ENCODE measurements at regions not wholly inside any gene's neighbourhood (a gene's known extent, or its start where the extent isn't known, plus 50 kb on each side); places are given as distances from the start of the nearest gene placed in this dataset.

- TF ChIP-seq USF1 (IDR thresholded peaks at IDR 0.05) (no peak), ZBTB7A (IDR thresholded peaks at IDR 0.05; ENCODE audit: low read depth) (no peak), EP300 (IDR thresholded peaks at IDR 0.05; ENCODE audit: borderline replicate concordance) (no peak), NFIC (IDR thresholded peaks at IDR 0.05) (no peak), CREB1 (IDR thresholded peaks at IDR 0.05; ENCODE audit: low read depth) (no peak), MAX (IDR thresholded peaks at IDR 0.05) (no peak), TEAD4 (IDR thresholded peaks at IDR 0.05) (no peak), REST (IDR thresholded peaks at IDR 0.05; ENCODE audit: low read depth) (no peak), EGR1 (IDR thresholded peaks at IDR 0.05) (no peak), FOXM1 (IDR thresholded peaks at IDR 0.05; ENCODE audit: borderline replicate concordance, low read depth) (no peak), RAD21 (IDR thresholded peaks at IDR 0.05; ENCODE audit: low read depth) (no peak)
Observed at GRCh38 chr3:147649475-147649874, 240.3 kb downstream of the ZIC1 start.
